DND-41 (cell line): ENCODE measurements at regions not wholly inside any gene's neighbourhood (a gene's known extent, or its start where the extent isn't known, plus 50 kb on each side); places are given as distances from the start of the nearest gene placed in this dataset.

Experiments used
- ATAC-seq: fragments of 200-7000 bp; cut with Tn5 transposase; 3 replicates; pipeline ENCODE4 v1.9.1; 2021; ENCODE audit warnings: low read depth; ENCODE audit not compliant: insufficient read depth
- DNase-seq: peaks from one replicate; pipeline ENCODE4 v3.0.0-alpha.2; 2020
- H2AFZ ChIP-seq: 2 replicates; pipeline ENCODE4 v1.6.0; 2012; ENCODE audit warnings: low read depth, low read length
- H3K27ac ChIP-seq: 2 replicates; pipeline ENCODE4 v1.5.1; 2012; ENCODE audit warnings: low read length, inconsistent platforms
- H3K27me3 ChIP-seq: fragments of 200-600 bp; sonication (generic); 2 replicates; pipeline ENCODE4 v1.6.0; 2012; ENCODE audit warnings: low read length, mild to moderate bottlenecking, inconsistent platforms; ENCODE audit not compliant: insufficient read depth, poor library complexity
- H3K36me3 ChIP-seq: 2 replicates; pipeline ENCODE4 v1.5.1; 2012; ENCODE audit warnings: low read length, inconsistent platforms; ENCODE audit not compliant: insufficient read depth
- H3K4me1 ChIP-seq: 2 replicates; pipeline ENCODE4 v1.5.1; 2012; ENCODE audit warnings: mild to moderate bottlenecking, low read length; ENCODE audit not compliant: insufficient read depth
- H3K4me2 ChIP-seq: 2 replicates; pipeline ENCODE4 v1.6.0; 2012; ENCODE audit warnings: mild to moderate bottlenecking, moderate library complexity, low read length, inconsistent platforms; ENCODE audit not compliant: insufficient read depth
- H3K4me3 ChIP-seq, 2 experiments: fragments of 200-600 bp in 1 of 2; shearing (Covaris generic) in 1 of 2; 2 replicates each; pipeline ENCODE4 v1.5.1; 2012 to 2016; ENCODE audit warnings: inconsistent platforms in 2 of 2, low read length in 2 of 2, mild to moderate bottlenecking in 2 of 2, low read depth in 1 of 2, moderate library complexity in 1 of 2
- H3K79me2 ChIP-seq: 2 replicates; pipeline ENCODE4 v1.6.0; 2012; ENCODE audit warnings: low read length, inconsistent platforms; ENCODE audit not compliant: insufficient read depth
- H3K9ac ChIP-seq: 2 replicates; pipeline ENCODE4 v1.6.0; 2012; ENCODE audit warnings: low read depth, mild to moderate bottlenecking, inconsistent platforms, low read length, moderate library complexity
- H3K9me3 ChIP-seq: 2 replicates; pipeline ENCODE4 v1.5.1; 2012; ENCODE audit warnings: low read length, moderate library complexity, mild to moderate bottlenecking, inconsistent platforms; ENCODE audit not compliant: insufficient read depth, severe bottlenecking
- H4K20me1 ChIP-seq: 2 replicates; pipeline ENCODE4 v1.6.0; 2012; ENCODE audit warnings: low read length; ENCODE audit not compliant: insufficient read depth
- CTCF ChIP-seq: IDR thresholded peaks from 2 replicates; pipeline ENCODE4 v1.5.1; 2012; ENCODE audit warnings: borderline replicate concordance, low read length, moderate library complexity, mild to moderate bottlenecking; ENCODE audit not compliant: poor library complexity, severe bottlenecking; ENCODE audit errors: extremely low read depth
- EZH2 ChIP-seq: IDR thresholded peaks from 3 replicates; pipeline ENCODE4 v1.6.1; 2012; ENCODE audit warnings: borderline replicate concordance, low read depth, mild to moderate bottlenecking, moderate library complexity, low read length, inconsistent platforms; ENCODE audit not compliant: severe bottlenecking

- no peaks in the 10 kb centered on the region for H3K4me1 ChIP-seq
- DNase-seq (no peak), ATAC-seq (no peak)
- H4K20me1 ChIP-seq: no peaks in the 10 kb centered on the region
- no peak overlapping the region for H3K27ac ChIP-seq
- H3K9me3 ChIP-seq: no peaks in the 10 kb centered on the region
- H3K27me3 ChIP-seq: no peaks in the 10 kb centered on the region
- no peak overlapping the region for H3K4me3 ChIP-seq
- no peak overlapping the region for H2AFZ ChIP-seq
- H3K36me3 ChIP-seq: no peaks in the 10 kb centered on the region
- H3K4me2 ChIP-seq: no peak overlapping the region
- no peak overlapping the region for H3K9ac ChIP-seq
- no peaks in the 10 kb centered on the region for H3K79me2 ChIP-seq
- peak; percentile 11 for TF ChIP-seq CTCF
- TF ChIP-seq EZH2: no peak
Observed at GRCh38 chr13:54162069-54162468, 1133.5 kb downstream of the OLFM4 start.

- H2AFZ ChIP-seq: no peak overlapping the region
- TF ChIP-seq EZH2 (no peak), CTCF (no peak)
- no peak overlapping the region for H3K9ac ChIP-seq
- H3K4me3 ChIP-seq: no peak overlapping the region
- ATAC-seq (no peak), DNase-seq (no peak)
- H3K4me2 ChIP-seq: no peak overlapping the region
- no peaks in the 10 kb centered on the region for H3K36me3 ChIP-seq
- no peaks in the 10 kb centered on the region for H3K79me2 ChIP-seq
- no peak overlapping the region for H3K27ac ChIP-seq
- no peaks in the 10 kb centered on the region for H4K20me1 ChIP-seq
- no peaks in the 10 kb centered on the region for H3K9me3 ChIP-seq
- no peaks in the 10 kb centered on the region for H3K27me3 ChIP-seq
- H3K4me1 ChIP-seq: no peaks in the 10 kb centered on the region
Observed at GRCh38 chr13:54165581-54166215, 1137.1 kb downstream of the OLFM4 start.

GRCh38 chr13:54173996-54174395, 1145.4 kb downstream of the OLFM4 start:
- no peaks in the 10 kb centered on the region for H3K4me1 ChIP-seq
- H3K27me3 ChIP-seq: no peaks in the 10 kb centered on the region
- H4K20me1 ChIP-seq: no peaks in the 10 kb centered on the region
- TF ChIP-seq CTCF: no peak
- TF ChIP-seq EZH2: no peak
- H2AFZ ChIP-seq: no peak overlapping the region
- H3K9me3 ChIP-seq: no peaks in the 10 kb centered on the region
- no peak overlapping the region for H3K4me3 ChIP-seq
- H3K36me3 ChIP-seq: no peaks in the 10 kb centered on the region
- no peak overlapping the region for H3K9ac ChIP-seq
- H3K27ac ChIP-seq: no peak overlapping the region
- DNase-seq (no peak), ATAC-seq (no peak)
- no peaks in the 10 kb centered on the region for H3K79me2 ChIP-seq
- no peak overlapping the region for H3K4me2 ChIP-seq
